Vagina (tissue), 2 donors: ENCODE measurements at regions not wholly inside any gene's neighbourhood (a gene's known extent, or its start where the extent isn't known, plus 50 kb on each side); places are given as distances from the start of the nearest gene placed in this dataset.
"Not testable (repeated sequence)": the region's sequence is repeated elsewhere in the genome, so short reads cannot be mapped to it uniquely, and the experiment has no call there.

ENCODE experiments used
- POLR2A ChIP-seq, 2 donors: fragments of 450-650 bp; IDR thresholded peaks; one replicate each; pipeline ENCODE4 v1.6.1; 2017; ENCODE audit warnings: antibody characterized with exemption in 2 of 2, mild to moderate bottlenecking in 2 of 2, moderate library complexity in 2 of 2
- TF ChIP-seq, protein P1 (sequence below), 3 experiments: fragments of 450-650 bp in 2 of 3; fragments of 200-600 bp in 1 of 3; sonication (generic) in 1 of 3; IDR thresholded peaks; one replicate each; pipeline ENCODE4 v1.5.1; 2017 to 2019; ENCODE audit warnings: antibody characterized with exemption in 3 of 3, mild to moderate bottlenecking in 2 of 3, moderate library complexity in 2 of 3

- TF ChIP-seq, protein P1, sequence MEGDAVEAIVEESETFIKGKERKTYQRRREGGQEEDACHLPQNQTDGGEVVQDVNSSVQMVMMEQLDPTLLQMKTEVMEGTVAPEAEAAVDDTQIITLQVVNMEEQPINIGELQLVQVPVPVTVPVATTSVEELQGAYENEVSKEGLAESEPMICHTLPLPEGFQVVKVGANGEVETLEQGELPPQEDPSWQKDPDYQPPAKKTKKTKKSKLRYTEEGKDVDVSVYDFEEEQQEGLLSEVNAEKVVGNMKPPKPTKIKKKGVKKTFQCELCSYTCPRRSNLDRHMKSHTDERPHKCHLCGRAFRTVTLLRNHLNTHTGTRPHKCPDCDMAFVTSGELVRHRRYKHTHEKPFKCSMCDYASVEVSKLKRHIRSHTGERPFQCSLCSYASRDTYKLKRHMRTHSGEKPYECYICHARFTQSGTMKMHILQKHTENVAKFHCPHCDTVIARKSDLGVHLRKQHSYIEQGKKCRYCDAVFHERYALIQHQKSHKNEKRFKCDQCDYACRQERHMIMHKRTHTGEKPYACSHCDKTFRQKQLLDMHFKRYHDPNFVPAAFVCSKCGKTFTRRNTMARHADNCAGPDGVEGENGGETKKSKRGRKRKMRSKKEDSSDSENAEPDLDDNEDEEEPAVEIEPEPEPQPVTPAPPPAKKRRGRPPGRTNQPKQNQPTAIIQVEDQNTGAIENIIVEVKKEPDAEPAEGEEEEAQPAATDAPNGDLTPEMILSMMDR (IDR thresholded peaks at IDR 0.05), result not testable (repeated sequence)
- not testable (repeated sequence) for TF ChIP-seq POLR2A (IDR thresholded peaks at IDR 0.05)
These were observed 152.6 kb downstream of the LAT start for GRCh38 chr16:29137461-29137860.
